IMR-90 (cell line): ENCODE measurements at regions not wholly inside any gene's neighbourhood (a gene's known extent, or its start where the extent isn't known, plus 50 kb on each side); places are given as distances from the start of the nearest gene placed in this dataset.

Experiments used
- CTCF ChIP-seq: conservative IDR thresholded peaks from 2 replicates; pipeline ENCODE4 v1.5.1; 2012; ENCODE audit warnings: mild to moderate bottlenecking, low read depth, low read length, improper control_type of control experiment
- POLR2A ChIP-seq: IDR thresholded peaks from 2 replicates; pipeline ENCODE4 v1.6.1; 2012; ENCODE audit warnings: mild to moderate bottlenecking, low read depth, low read length
- USF2 ChIP-seq: fragments of 150-350 bp; IDR thresholded peaks from 2 replicates; pipeline ENCODE4 v1.6.1; 2017; ENCODE audit warnings: mild to moderate bottlenecking, antibody characterized with exemption, low read length, low read depth

- TF ChIP-seq USF2 (no peak), CTCF (no peak), POLR2A (no peak)
Measured at GRCh38 chr13:68923995-68924394, 1183.6 kb upstream of the ATXN8OS start.
